Keratinocyte (primary cell): ENCODE measurements at regions not wholly inside any gene's neighbourhood (a gene's known extent, or its start where the extent isn't known, plus 50 kb on each side); places are given as distances from the start of the nearest gene placed in this dataset.

Source experiments
- DNase-seq: peaks from one replicate; pipeline ENCODE4 v3.0.0-alpha.2; 2011; ENCODE audit warnings: low read depth, missing footprints, low spot score
- FAIRE-seq: peaks from 2 replicates; lab custom pipeline; 2011; peaks lifted over from hg19 to GRCh38; lab: Jason Lieb, UNC
- H2AFZ ChIP-seq: 2 replicates; pipeline ENCODE4 v1.6.0; 2012; ENCODE audit warnings: low read length, control low read depth, inconsistent platforms; ENCODE audit not compliant: control insufficient read depth
- H3K27ac ChIP-seq: 2 replicates; pipeline ENCODE4 v1.5.1; 2011; ENCODE audit warnings: low read length; ENCODE audit not compliant: control insufficient read depth, insufficient read depth
- H3K27me3 ChIP-seq: 3 replicates; pipeline ENCODE4 v1.6.0; 2011; ENCODE audit warnings: low read length; ENCODE audit not compliant: control insufficient read depth, insufficient read depth; ENCODE audit errors: extremely low read depth
- H3K36me3 ChIP-seq, 2 experiments: 2 replicates in 1 of 2; 3 replicates in 1 of 2; pipeline ENCODE4 v1.5.1; 2011; ENCODE audit warnings: low read length in 2 of 2, mild to moderate bottlenecking in 1 of 2; ENCODE audit not compliant: control insufficient read depth in 2 of 2, insufficient read depth in 2 of 2; ENCODE audit errors: extremely low read depth in 1 of 2
- H3K4me1 ChIP-seq: 3 replicates; pipeline ENCODE4 v1.5.1; 2011; ENCODE audit warnings: low read length; ENCODE audit not compliant: control insufficient read depth, insufficient read depth; ENCODE audit errors: extremely low read depth
- H3K4me2 ChIP-seq: 3 replicates; pipeline ENCODE4 v1.6.0; 2011; ENCODE audit warnings: low read depth, low read length; ENCODE audit not compliant: control insufficient read depth, insufficient read depth; ENCODE audit errors: extremely low read depth
- H3K4me3 ChIP-seq, 3 experiments: fragments of 200-600 bp in 1 of 3; sonication (generic) in 1 of 3; 2 replicates in 2 of 3; 3 replicates in 1 of 3; pipeline ENCODE4 v1.5.1; 2011 to 2016; ENCODE audit warnings: low read length in 3 of 3, mild to moderate bottlenecking in 3 of 3, control low read depth in 2 of 3, inconsistent platforms in 1 of 3, low read depth in 1 of 3, mixed read lengths in 1 of 3, mixed run types in 1 of 3, moderate library complexity in 1 of 3; ENCODE audit not compliant: control insufficient read depth in 2 of 3, insufficient read depth in 2 of 3; ENCODE audit errors: extremely low read depth in 1 of 3
- H3K79me2 ChIP-seq: 2 replicates; pipeline ENCODE4 v1.6.0; 2012; ENCODE audit warnings: low read length; ENCODE audit not compliant: control insufficient read depth, insufficient read depth
- H3K9ac ChIP-seq: 3 replicates; pipeline ENCODE4 v1.6.0; 2011; ENCODE audit warnings: low read length; ENCODE audit not compliant: control insufficient read depth, insufficient read depth; ENCODE audit errors: extremely low read depth
- H3K9me1 ChIP-seq: 3 replicates; pipeline ENCODE4 v1.6.0; 2011; ENCODE audit warnings: low read length; ENCODE audit not compliant: control insufficient read depth, insufficient read depth; ENCODE audit errors: extremely low read depth
- H3K9me3 ChIP-seq: 2 replicates; pipeline ENCODE4 v1.5.1; 2012; ENCODE audit warnings: low read depth, low read length; ENCODE audit not compliant: control insufficient read depth
- H4K20me1 ChIP-seq: 3 replicates; pipeline ENCODE4 v1.6.0; 2011; ENCODE audit warnings: low read length; ENCODE audit not compliant: control insufficient read depth, insufficient read depth; ENCODE audit errors: extremely low read depth
- CTCF ChIP-seq, 3 experiments: IDR thresholded peaks in 1 of 3; conservative IDR thresholded peaks in 1 of 3; optimal IDR thresholded peaks in 1 of 3; 2 replicates in 2 of 3; 3 replicates in 1 of 3; pipeline versions ENCODE3 to v1.5.1; 2011; ENCODE audit warnings: low read length in 3 of 3, mild to moderate bottlenecking in 3 of 3, moderate library complexity in 2 of 3, control low read depth in 1 of 3, inconsistent platforms in 1 of 3; ENCODE audit not compliant: insufficient read depth in 2 of 3; ENCODE audit errors: extremely low read depth in 1 of 3
- EZH2 ChIP-seq: IDR thresholded peaks from one replicate; pipeline ENCODE4 v1.6.1; 2012; ENCODE audit warnings: inconsistent platforms, mild to moderate bottlenecking, low read length, moderate library complexity
- dilution Hi-C: fragments of 300-500 bp; cut with MboI; formaldehyde crosslinking; loops from one replicate; pipeline ENCODE4 v1.7.0; 2020; ENCODE audit warnings: low sequenced_read_pairs; ENCODE audit not compliant: extremely low pct_ligation_motif_present

- peaks cover 1% of the 10 kb centered on the region for H3K4me1 ChIP-seq
- TF ChIP-seq CTCF (optimal IDR thresholded peaks at IDR 0.05 in 1 of 3, IDR thresholded peaks at IDR 0.05 in 1 of 3, conservative IDR thresholded peaks at IDR 0.05 in 1 of 3; ENCODE audit: extremely low read depth in 1 of 3, insufficient read depth in 2 of 3, low read length in 3 of 3) (no peak), EZH2 (no peak)
- DNase-seq (no peak), FAIRE-seq (no peak)
- no peak overlapping the region for H3K4me3 ChIP-seq
- H3K9me1 ChIP-seq, result no peaks in the 10 kb centered on the region
- H3K36me3 ChIP-seq, result no peaks in the 10 kb centered on the region
- H3K9ac ChIP-seq, result no peak overlapping the region
- H3K27me3 ChIP-seq, result no peaks in the 10 kb centered on the region
- H3K4me2 ChIP-seq, result no peak overlapping the region
- H2AFZ ChIP-seq, result no peak overlapping the region
- dilution Hi-C loops, result no loop called here
- no peak overlapping the region for H3K27ac ChIP-seq
- no peaks in the 10 kb centered on the region for H3K79me2 ChIP-seq
- no peaks in the 10 kb centered on the region for H4K20me1 ChIP-seq
- no peaks in the 10 kb centered on the region for H3K9me3 ChIP-seq
These were observed 253.7 kb downstream of the HNMT start for GRCh38 chr2:138217975-138218374.

DNA sequence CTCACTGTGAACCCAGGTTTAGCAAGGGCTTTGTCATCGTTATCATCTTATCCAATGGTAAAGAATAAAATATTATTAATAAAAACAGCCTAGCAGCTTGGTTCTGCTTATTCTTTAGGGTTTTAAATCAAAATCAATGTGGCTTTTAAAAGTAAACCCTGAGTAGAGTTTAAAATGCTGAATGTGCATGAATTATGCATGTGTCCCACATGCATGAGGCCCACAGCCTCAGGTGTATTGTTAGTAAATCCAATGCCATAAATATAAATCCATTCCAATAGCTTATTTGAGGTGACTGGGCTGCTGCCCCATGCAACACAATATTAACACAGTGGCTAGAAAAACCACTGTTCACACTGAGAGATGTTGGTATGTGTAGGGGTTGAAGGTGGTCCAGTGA is 254.1 kb downstream of the HNMT start:
- Histone ChIP-seq H3K27ac (no peak overlapping the region), H4K20me1 (no peaks in the 10 kb centered on the region), H3K9ac (no peak overlapping the region), H3K9me3 (no peaks in the 10 kb centered on the region), H2AFZ (no peak overlapping the region), H3K79me2 (no peaks in the 10 kb centered on the region), H3K9me1 (no peaks in the 10 kb centered on the region), H3K4me1 (peaks cover 5% of the 10 kb centered on the region), H3K4me3 (no peak overlapping the region), H3K4me2 (no peak overlapping the region), H3K36me3 (no peaks in the 10 kb centered on the region), H3K27me3 (no peaks in the 10 kb centered on the region)
- no peak for DNase-seq
- dilution Hi-C loops, result no loop called here
- TF ChIP-seq EZH2, result no peak
- no peak for TF ChIP-seq CTCF (optimal IDR thresholded peaks at IDR 0.05 in 1 of 3, IDR thresholded peaks at IDR 0.05 in 1 of 3, conservative IDR thresholded peaks at IDR 0.05 in 1 of 3; ENCODE audit: extremely low read depth in 1 of 3, insufficient read depth in 2 of 3, low read length in 3 of 3)
- FAIRE-seq, result no peak
